Peyer's patch (tissue), 4 donors: ENCODE measurements at regions not wholly inside any gene's neighbourhood (a gene's known extent, or its start where the extent isn't known, plus 50 kb on each side); places are given as distances from the start of the nearest gene placed in this dataset.
"Not testable (repeated sequence)": the region's sequence is repeated elsewhere in the genome, so short reads cannot be mapped to it uniquely, and the experiment has no call there.

Experiments used
- POLR2A ChIP-seq, 2 donors: fragments of 450-650 bp; IDR thresholded peaks; one replicate each; pipeline ENCODE4 v1.5.1; 2017; ENCODE audit warnings: antibody characterized with exemption in 2 of 2, mild to moderate bottlenecking in 2 of 2, moderate library complexity in 2 of 2
- TF ChIP-seq, protein P1 (sequence below), 6 experiments: fragments of 450-650 bp in 4 of 6; fragments of 200-600 bp in 2 of 6; sonication (generic) in 1 of 6; IDR thresholded peaks; one replicate each; pipeline ENCODE4 v1.5.1; 2017 to 2019; ENCODE audit warnings: antibody characterized with exemption in 6 of 6, mild to moderate bottlenecking in 3 of 6, moderate library complexity in 1 of 6

- TF ChIP-seq, protein P1, sequence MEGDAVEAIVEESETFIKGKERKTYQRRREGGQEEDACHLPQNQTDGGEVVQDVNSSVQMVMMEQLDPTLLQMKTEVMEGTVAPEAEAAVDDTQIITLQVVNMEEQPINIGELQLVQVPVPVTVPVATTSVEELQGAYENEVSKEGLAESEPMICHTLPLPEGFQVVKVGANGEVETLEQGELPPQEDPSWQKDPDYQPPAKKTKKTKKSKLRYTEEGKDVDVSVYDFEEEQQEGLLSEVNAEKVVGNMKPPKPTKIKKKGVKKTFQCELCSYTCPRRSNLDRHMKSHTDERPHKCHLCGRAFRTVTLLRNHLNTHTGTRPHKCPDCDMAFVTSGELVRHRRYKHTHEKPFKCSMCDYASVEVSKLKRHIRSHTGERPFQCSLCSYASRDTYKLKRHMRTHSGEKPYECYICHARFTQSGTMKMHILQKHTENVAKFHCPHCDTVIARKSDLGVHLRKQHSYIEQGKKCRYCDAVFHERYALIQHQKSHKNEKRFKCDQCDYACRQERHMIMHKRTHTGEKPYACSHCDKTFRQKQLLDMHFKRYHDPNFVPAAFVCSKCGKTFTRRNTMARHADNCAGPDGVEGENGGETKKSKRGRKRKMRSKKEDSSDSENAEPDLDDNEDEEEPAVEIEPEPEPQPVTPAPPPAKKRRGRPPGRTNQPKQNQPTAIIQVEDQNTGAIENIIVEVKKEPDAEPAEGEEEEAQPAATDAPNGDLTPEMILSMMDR (IDR thresholded peaks at IDR 0.05): not testable (repeated sequence)
- TF ChIP-seq POLR2A (IDR thresholded peaks at IDR 0.05): not testable (repeated sequence)
These were observed 112.1 kb downstream of the LHX2 start for GRCh38 chr9:124123621-124124020.
